ENCODE measurements at regions not wholly inside any gene's neighbourhood (a gene's known extent, or its start where the extent isn't known, plus 50 kb on each side); places are given as distances from the start of the nearest gene placed in this dataset.

- TF ChIP-seq POLR2A (IDR thresholded peaks at IDR 0.05) (no peak), CTCF (IDR thresholded peaks at IDR 0.05) (no peak)
Observed at GRCh38 chrX:116010939-116011338, 159.6 kb upstream of the AGTR2 start.
